ENCODE measurements at regions not wholly inside any gene's neighbourhood (a gene's known extent, or its start where the extent isn't known, plus 50 kb on each side); places are given as distances from the start of the nearest gene placed in this dataset.
A peak's percentile ranks its signal among the peaks of the same experiment; 100 is the strongest.

DNA sequence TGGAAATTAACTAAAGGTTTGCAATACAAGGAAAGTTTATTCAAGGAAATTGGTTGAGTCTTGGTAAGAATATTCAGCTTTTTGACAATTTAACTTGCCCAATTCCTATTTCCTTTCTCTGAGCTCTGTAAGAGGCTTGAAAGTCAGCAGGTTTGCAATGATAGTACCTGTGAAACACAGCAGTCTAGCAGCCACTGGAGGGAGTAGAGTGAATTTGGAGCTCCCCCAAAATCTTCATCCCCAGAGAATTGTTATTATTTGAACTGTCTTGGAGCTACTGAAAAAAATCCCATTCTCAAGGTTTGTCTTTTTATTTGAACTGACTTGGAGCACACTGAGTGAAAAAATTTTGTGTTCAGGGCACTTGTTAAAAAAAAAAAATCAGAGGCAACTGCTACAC, 654.2 kb upstream of the PKN2 start:
- no peak for TF ChIP-seq FOXA2 (IDR thresholded peaks at IDR 0.05)
- no peak for TF ChIP-seq HNF4A (conservative IDR thresholded peaks at IDR 0.05)
- TF ChIP-seq RXRA (IDR thresholded peaks at IDR 0.05), result no peak
- TF ChIP-seq EGR1 (IDR thresholded peaks at IDR 0.05; ENCODE audit: low read depth in 2 of 2), result no peak
- TF ChIP-seq, protein P1, sequence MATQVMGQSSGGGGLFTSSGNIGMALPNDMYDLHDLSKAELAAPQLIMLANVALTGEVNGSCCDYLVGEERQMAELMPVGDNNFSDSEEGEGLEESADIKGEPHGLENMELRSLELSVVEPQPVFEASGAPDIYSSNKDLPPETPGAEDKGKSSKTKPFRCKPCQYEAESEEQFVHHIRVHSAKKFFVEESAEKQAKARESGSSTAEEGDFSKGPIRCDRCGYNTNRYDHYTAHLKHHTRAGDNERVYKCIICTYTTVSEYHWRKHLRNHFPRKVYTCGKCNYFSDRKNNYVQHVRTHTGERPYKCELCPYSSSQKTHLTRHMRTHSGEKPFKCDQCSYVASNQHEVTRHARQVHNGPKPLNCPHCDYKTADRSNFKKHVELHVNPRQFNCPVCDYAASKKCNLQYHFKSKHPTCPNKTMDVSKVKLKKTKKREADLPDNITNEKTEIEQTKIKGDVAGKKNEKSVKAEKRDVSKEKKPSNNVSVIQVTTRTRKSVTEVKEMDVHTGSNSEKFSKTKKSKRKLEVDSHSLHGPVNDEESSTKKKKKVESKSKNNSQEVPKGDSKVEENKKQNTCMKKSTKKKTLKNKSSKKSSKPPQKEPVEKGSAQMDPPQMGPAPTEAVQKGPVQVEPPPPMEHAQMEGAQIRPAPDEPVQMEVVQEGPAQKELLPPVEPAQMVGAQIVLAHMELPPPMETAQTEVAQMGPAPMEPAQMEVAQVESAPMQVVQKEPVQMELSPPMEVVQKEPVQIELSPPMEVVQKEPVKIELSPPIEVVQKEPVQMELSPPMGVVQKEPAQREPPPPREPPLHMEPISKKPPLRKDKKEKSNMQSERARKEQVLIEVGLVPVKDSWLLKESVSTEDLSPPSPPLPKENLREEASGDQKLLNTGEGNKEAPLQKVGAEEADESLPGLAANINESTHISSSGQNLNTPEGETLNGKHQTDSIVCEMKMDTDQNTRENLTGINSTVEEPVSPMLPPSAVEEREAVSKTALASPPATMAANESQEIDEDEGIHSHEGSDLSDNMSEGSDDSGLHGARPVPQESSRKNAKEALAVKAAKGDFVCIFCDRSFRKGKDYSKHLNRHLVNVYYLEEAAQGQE (IDR thresholded peaks at IDR 0.05), result no peak
- TF ChIP-seq NR2F2 (IDR thresholded peaks at IDR 0.05), result no peak
- TF ChIP-seq, protein P2, sequence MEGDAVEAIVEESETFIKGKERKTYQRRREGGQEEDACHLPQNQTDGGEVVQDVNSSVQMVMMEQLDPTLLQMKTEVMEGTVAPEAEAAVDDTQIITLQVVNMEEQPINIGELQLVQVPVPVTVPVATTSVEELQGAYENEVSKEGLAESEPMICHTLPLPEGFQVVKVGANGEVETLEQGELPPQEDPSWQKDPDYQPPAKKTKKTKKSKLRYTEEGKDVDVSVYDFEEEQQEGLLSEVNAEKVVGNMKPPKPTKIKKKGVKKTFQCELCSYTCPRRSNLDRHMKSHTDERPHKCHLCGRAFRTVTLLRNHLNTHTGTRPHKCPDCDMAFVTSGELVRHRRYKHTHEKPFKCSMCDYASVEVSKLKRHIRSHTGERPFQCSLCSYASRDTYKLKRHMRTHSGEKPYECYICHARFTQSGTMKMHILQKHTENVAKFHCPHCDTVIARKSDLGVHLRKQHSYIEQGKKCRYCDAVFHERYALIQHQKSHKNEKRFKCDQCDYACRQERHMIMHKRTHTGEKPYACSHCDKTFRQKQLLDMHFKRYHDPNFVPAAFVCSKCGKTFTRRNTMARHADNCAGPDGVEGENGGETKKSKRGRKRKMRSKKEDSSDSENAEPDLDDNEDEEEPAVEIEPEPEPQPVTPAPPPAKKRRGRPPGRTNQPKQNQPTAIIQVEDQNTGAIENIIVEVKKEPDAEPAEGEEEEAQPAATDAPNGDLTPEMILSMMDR (IDR thresholded peaks at IDR 0.05; ENCODE audit: low read depth, low read length, missing input control), result peak; percentile 31
- no peak for TF ChIP-seq TAF1 (conservative IDR thresholded peaks at IDR 0.05)
- TF ChIP-seq HNF4G (IDR thresholded peaks at IDR 0.05), result no peak
- no peak for TF ChIP-seq FOXA1 (IDR thresholded peaks at IDR 0.05)
- peak; percentile 28 to 60 for TF ChIP-seq RAD21 (IDR thresholded peaks at IDR 0.05)
- TF ChIP-seq YY1 (IDR thresholded peaks at IDR 0.05), result no peak
- TF ChIP-seq, protein P3, sequence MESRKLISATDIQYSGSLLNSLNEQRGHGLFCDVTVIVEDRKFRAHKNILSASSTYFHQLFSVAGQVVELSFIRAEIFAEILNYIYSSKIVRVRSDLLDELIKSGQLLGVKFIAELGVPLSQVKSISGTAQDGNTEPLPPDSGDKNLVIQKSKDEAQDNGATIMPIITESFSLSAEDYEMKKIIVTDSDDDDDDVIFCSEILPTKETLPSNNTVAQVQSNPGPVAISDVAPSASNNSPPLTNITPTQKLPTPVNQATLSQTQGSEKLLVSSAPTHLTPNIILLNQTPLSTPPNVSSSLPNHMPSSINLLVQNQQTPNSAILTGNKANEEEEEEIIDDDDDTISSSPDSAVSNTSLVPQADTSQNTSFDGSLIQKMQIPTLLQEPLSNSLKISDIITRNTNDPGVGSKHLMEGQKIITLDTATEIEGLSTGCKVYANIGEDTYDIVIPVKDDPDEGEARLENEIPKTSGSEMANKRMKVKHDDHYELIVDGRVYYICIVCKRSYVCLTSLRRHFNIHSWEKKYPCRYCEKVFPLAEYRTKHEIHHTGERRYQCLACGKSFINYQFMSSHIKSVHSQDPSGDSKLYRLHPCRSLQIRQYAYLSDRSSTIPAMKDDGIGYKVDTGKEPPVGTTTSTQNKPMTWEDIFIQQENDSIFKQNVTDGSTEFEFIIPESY (IDR thresholded peaks at IDR 0.05), result no peak
- Histone ChIP-seq H3K4me3 (ENCODE audit: low read depth in 1 of 3, low read length in 3 of 3) (no peak overlapping the region), H3K27me3 (ENCODE audit: control insufficient read depth in 4 of 4, insufficient read depth in 4 of 4, low read length in 3 of 4) (no peaks in the 10 kb centered on the region), H3K27ac (ENCODE audit: low read depth in 1 of 2, low read length in 2 of 2) (no peak overlapping the region), H3K4me1 (ENCODE audit: control insufficient read depth in 4 of 4, insufficient read depth in 4 of 4, low read length in 3 of 4) (peaks cover 0 to 7% (median 0%) of the 10 kb centered on the region in 4 donors), H3K36me3 (ENCODE audit: control insufficient read depth in 4 of 4, insufficient read depth in 3 of 4, low read depth in 1 of 4, low read length in 3 of 4) (no peaks in the 10 kb centered on the region), H3K9me3 (ENCODE audit: control insufficient read depth in 4 of 4, low read length in 3 of 4) (no peaks in the 10 kb centered on the region), H3K9ac (ENCODE audit: low read depth in 1 of 2, low read length in 2 of 2) (no peak overlapping the region)
- no peak for DNase-seq (ENCODE audit: low spot score)

DNA sequence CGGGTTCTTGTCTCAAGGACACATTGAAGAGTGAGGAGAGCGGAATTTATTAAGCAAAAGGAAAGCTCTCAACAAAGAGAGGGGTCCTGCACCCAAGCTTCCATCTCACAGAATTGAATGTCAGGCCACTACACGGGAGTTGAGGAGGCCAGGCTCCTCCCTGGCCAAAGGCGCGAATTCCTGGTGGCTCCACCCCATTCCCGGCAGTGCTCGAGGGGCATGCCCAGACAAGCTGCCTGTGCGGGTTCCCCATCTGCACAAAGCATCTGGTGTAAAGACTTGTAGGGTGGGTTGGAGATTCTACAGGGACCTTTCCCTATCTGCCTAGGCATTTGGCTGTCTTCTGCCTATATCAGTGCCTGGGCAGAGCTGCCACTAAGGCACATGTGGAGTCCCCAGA, 648.5 kb upstream of the PKN2 start:
- no peak overlapping the region for H3K4me3 ChIP-seq (ENCODE audit: low read depth in 1 of 3, low read length in 3 of 3)
- no peak for TF ChIP-seq FOXA1 (IDR thresholded peaks at IDR 0.05)
- TF ChIP-seq, protein P3 (IDR thresholded peaks at IDR 0.05), result no peak
- TF ChIP-seq, protein P2 (IDR thresholded peaks at IDR 0.05; ENCODE audit: low read depth, low read length, missing input control), result no peak
- TF ChIP-seq TAF1 (conservative IDR thresholded peaks at IDR 0.05), result no peak
- no peak for TF ChIP-seq YY1 (IDR thresholded peaks at IDR 0.05)
- no peak for TF ChIP-seq RXRA (IDR thresholded peaks at IDR 0.05)
- no peak for TF ChIP-seq NR2F2 (IDR thresholded peaks at IDR 0.05)
- TF ChIP-seq SP1 (IDR thresholded peaks at IDR 0.05), result no peak
- no peak for TF ChIP-seq JUND (IDR thresholded peaks at IDR 0.05)
- no peak for TF ChIP-seq RAD21 (IDR thresholded peaks at IDR 0.05)
- TF ChIP-seq HNF4A (conservative IDR thresholded peaks at IDR 0.05), result no peak
- no peak for TF ChIP-seq FOXA2 (IDR thresholded peaks at IDR 0.05)
- TF ChIP-seq, protein P4, sequence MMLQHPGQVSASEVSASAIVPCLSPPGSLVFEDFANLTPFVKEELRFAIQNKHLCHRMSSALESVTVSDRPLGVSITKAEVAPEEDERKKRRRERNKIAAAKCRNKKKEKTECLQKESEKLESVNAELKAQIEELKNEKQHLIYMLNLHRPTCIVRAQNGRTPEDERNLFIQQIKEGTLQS (IDR thresholded peaks at IDR 0.05), result no peak
- H3K36me3 ChIP-seq (ENCODE audit: control insufficient read depth in 4 of 4, insufficient read depth in 3 of 4, low read depth in 1 of 4, low read length in 3 of 4), result no peaks in the 10 kb centered on the region
- peaks cover 0 to 6% (median 3%) of the 10 kb centered on the region in 4 donors for H3K9me3 ChIP-seq (ENCODE audit: control insufficient read depth in 4 of 4, low read length in 3 of 4)
- DNase-seq (ENCODE audit: low spot score), result no peak
- no peaks in the 10 kb centered on the region for H3K4me1 ChIP-seq (ENCODE audit: control insufficient read depth in 4 of 4, insufficient read depth in 4 of 4, low read length in 3 of 4)
- H3K27ac ChIP-seq (ENCODE audit: low read depth in 1 of 2, low read length in 2 of 2), result no peak overlapping the region
- no peak overlapping the region for H3K9ac ChIP-seq (ENCODE audit: low read depth in 1 of 2, low read length in 2 of 2)
- WGBS, result 95% methylated on average over 8 of the region's 8 CpGs
- H3K27me3 ChIP-seq (ENCODE audit: control insufficient read depth in 4 of 4, insufficient read depth in 4 of 4, low read length in 3 of 4), result no peaks in the 10 kb centered on the region
